ENCODE measurements at regions not wholly inside any gene's neighbourhood (a gene's known extent, or its start where the extent isn't known, plus 50 kb on each side); places are given as distances from the start of the nearest gene placed in this dataset.

- Histone ChIP-seq H2AK9ac (replicated peaks; ENCODE audit: low read depth, low read length, poor library complexity) (no peak overlapping the region), H4K20me1 (ENCODE audit: insufficient read depth, low read length) (no peaks in the 10 kb centered on the region), H2BK20ac (ENCODE audit: low read depth, low read length) (no peak overlapping the region), H3K18ac (ENCODE audit: low read depth, low read length) (no peak overlapping the region), H3K9me1 (ENCODE audit: insufficient read depth, low read length) (no peaks in the 10 kb centered on the region), H3K56ac (ENCODE audit: extremely low read depth, insufficient read depth, low read length) (no peak overlapping the region), H3K4ac (ENCODE audit: low read depth, low read length) (no peak overlapping the region), H2BK120ac (ENCODE audit: low read depth, low read length) (no peak overlapping the region), H3K79me1 (ENCODE audit: low read depth in 1 of 2, low read length in 2 of 2) (no peaks in the 10 kb centered on the region), H3K4me1 (ENCODE audit: control insufficient read depth, insufficient read depth, low read length) (no peaks in the 10 kb centered on the region), H3K27me3 (ENCODE audit: control insufficient read depth, insufficient read depth, low read length) (no peaks in the 10 kb centered on the region), H3K23ac (ENCODE audit: low read depth, low read length) (no peak overlapping the region), H3K27ac (ENCODE audit: insufficient read depth, low read length) (no peak overlapping the region), H2AFZ (replicated peaks; ENCODE audit: low read length, poor library complexity) (no peak overlapping the region), H3K9me3 (ENCODE audit: control insufficient read depth, insufficient read depth, low read length) (no peaks in the 10 kb centered on the region), H4K91ac (ENCODE audit: insufficient read depth, low read depth, low read length) (no peak overlapping the region), H2BK5ac (ENCODE audit: low read depth, low read length, poor library complexity, severe bottlenecking) (no peak overlapping the region), H3K4me2 (ENCODE audit: low read depth, low read length) (no peak overlapping the region), H3K4me3 (ENCODE audit: insufficient read depth, low read depth, low read length) (no peak overlapping the region), H3K14ac (replicated peaks; ENCODE audit: low read depth, low read length) (no peak overlapping the region), H2AK5ac (ENCODE audit: low read depth, low read length) (no peak overlapping the region), H4K8ac (ENCODE audit: low read depth in 2 of 2, low read length in 2 of 2) (no peak overlapping the region), H3K9ac (ENCODE audit: low read depth, low read length) (no peak overlapping the region), H3K36me3 (ENCODE audit: control insufficient read depth, insufficient read depth, low read length) (no peaks in the 10 kb centered on the region), H4K5ac (ENCODE audit: low read depth, low read length) (no peak overlapping the region), H2BK15ac (ENCODE audit: low read depth, low read length) (no peak overlapping the region)
- ChIA-PET CTCF (no interaction called here), POLR2A (ENCODE audit: unreplicated experiment) (no interaction called here)
- TF ChIP-seq SMC3 (IDR thresholded peaks at IDR 0.05; ENCODE audit: low read depth, low read length) (no peak), CTCF (conservative IDR thresholded peaks at IDR 0.05; ENCODE audit: low read depth, low read length) (0 out of 2 replicates have a peak, but pooled peaks have one; percentile 19)
- ATAC-seq (ENCODE audit: low read depth) (no peak), DNase-seq (no peak)
- WGBS, 2 experiments (ENCODE audit: extremely low coverage in 2 of 2, insufficient read length in 1 of 2), result no CpG with 5 or more reads among the region's 3 CpGs
- dilution Hi-C loops (cut with HindIII; ENCODE audit: low sequenced_read_pairs, unreplicated experiment), result no loop called here
- intact Hi-C loops (cut with micrococcal nuclease), result no loop called here
- in situ Hi-C loops (cut with MboI; ENCODE audit: low sequenced_read_pairs), result no loop called here
- BruUV-seq (replicated peaks), result no TSS peak
Observed at GRCh38 chr5:145101246-145101645, 733.9 kb downstream of the PRELID2 start.

All from IMR-90 (cell line).